CD4-positive, alpha-beta T cell (primary cell): ENCODE measurements at regions not wholly inside any gene's neighbourhood (a gene's known extent, or its start where the extent isn't known, plus 50 kb on each side); places are given as distances from the start of the nearest gene placed in this dataset.

Experiments used
- ATAC-seq: fragments of 200-7000 bp; cut with Tn5 transposase; one replicate; pipeline ENCODE4 v1.10.0; 2022; ENCODE audit warnings: mild to moderate bottlenecking; ENCODE audit not compliant: poor library complexity
- CTCF ChIA-PET: fragments of 350-600 bp; sonication (Branson Sonifier 250); formaldehyde crosslinking; loops from one replicate; lab custom pipeline; 2021; ENCODE audit warnings: antibody characterized with exemption, inconsistent platforms; lab: Charles Lee
- POLR2A ChIA-PET: fragments of 350-600 bp; sonication (Branson Sonifier 250); formaldehyde crosslinking; loops from one replicate; lab custom pipeline; 2021; ENCODE audit warnings: antibody characterized with exemption, inconsistent platforms; lab: Charles Lee
- DNase-seq, 14 experiments: peaks; one replicate each; pipeline ENCODE4 v3.0.0-alpha.2; 2013 to 2020; ENCODE audit warnings: mixed read lengths in 2 of 14
- H3K27ac ChIP-seq, 2 donors: one replicate each; pipeline versions ENCODE4 v1.5.1 to v1.7.0; 2013; ENCODE audit warnings: low read length in 2 of 2, low read depth in 1 of 2, mild to moderate bottlenecking in 1 of 2
- H3K27me3 ChIP-seq, 2 experiments: 1 replicate in 1 of 2; 2 replicates in 1 of 2; pipeline versions ENCODE4 v1.6.1 to v1.7.0; 2013; ENCODE audit warnings: low read length in 2 of 2, control low read depth in 1 of 2, mild to moderate bottlenecking in 1 of 2, moderate library complexity in 1 of 2; ENCODE audit not compliant: insufficient read depth in 2 of 2, control insufficient read depth in 1 of 2
- H3K36me3 ChIP-seq: one replicate; pipeline ENCODE4 v1.6.1; 2013; ENCODE audit warnings: low read length, control low read depth; ENCODE audit not compliant: insufficient read depth
- H3K4me1 ChIP-seq: one replicate; pipeline ENCODE4 v1.6.1; 2013; ENCODE audit warnings: low read length, control low read depth; ENCODE audit not compliant: insufficient read depth
- H3K4me3 ChIP-seq: one replicate; pipeline ENCODE4 v1.5.1; 2013; ENCODE audit warnings: mild to moderate bottlenecking, low read length, moderate library complexity
- H3K9me3 ChIP-seq, 2 experiments: 1 replicate in 1 of 2; 2 replicates in 1 of 2; pipeline versions ENCODE4 v1.6.1 to v1.7.0; 2013; ENCODE audit warnings: low read length in 2 of 2, mild to moderate bottlenecking in 2 of 2, control low read depth in 1 of 2, moderate library complexity in 1 of 2; ENCODE audit not compliant: control insufficient read depth in 1 of 2, insufficient read depth in 1 of 2
- H3K27ac Mint-ChIP-seq: one replicate; pipeline ENCODE4 v1.8.0; 2020; ENCODE audit warnings: mixed read lengths
- H3K27me3 Mint-ChIP-seq: one replicate; pipeline ENCODE4 v1.8.0; 2021; ENCODE audit warnings: mixed read lengths
- H3K36me3 Mint-ChIP-seq: one replicate; pipeline ENCODE4 v1.8.0; 2021; ENCODE audit warnings: low read depth, mixed read lengths
- H3K4me1 Mint-ChIP-seq: one replicate; pipeline ENCODE4 v1.8.0; 2021; ENCODE audit warnings: low read depth, mixed read lengths
- H3K4me3 Mint-ChIP-seq: one replicate; pipeline ENCODE4 v1.8.0; 2020; ENCODE audit warnings: mild to moderate bottlenecking, mixed read lengths
- H3K9me3 Mint-ChIP-seq: one replicate; pipeline ENCODE4 v1.8.0; 2020; ENCODE audit warnings: mixed read lengths
- CTCF ChIP-seq: fragments of 200-600 bp; IDR thresholded peaks from one replicate; pipeline ENCODE4 v1.8.0; 2022; ENCODE audit warnings: antibody characterized with exemption, mild to moderate bottlenecking
- intact Hi-C, 2 experiments: fragments of 100-400 bp; cut with DNase I in 1 of 2; cut with micrococcal nuclease in 1 of 2; formaldehyde crosslinking; loops; one replicate each; pipeline versions ENCODE4 v1.15.1 to v1.9.0; 2023 to 2025; cut with DNase I, micrococcal nuclease

GRCh38 chr3:180316321-180316720 is 279.6 kb upstream of the PEX5L start:
- DNase-seq = no peak
- intact Hi-C loops = no loop called here

GRCh38 chr3:180319461-180319860 is 282.5 kb upstream of the TTC14 start:
- no peak overlapping the region for H3K27ac ChIP-seq
- no peaks in the 10 kb centered on the region for H3K36me3 Mint-ChIP-seq
- CTCF ChIA-PET = no interaction called here
- no peak overlapping the region for H3K4me3 ChIP-seq
- no peaks in the 10 kb centered on the region for H3K36me3 ChIP-seq
- no peak for TF ChIP-seq CTCF
- intact Hi-C loops = no loop called here
- no peaks in the 10 kb centered on the region for H3K9me3 Mint-ChIP-seq
- peaks cover 0 to 5% of the 10 kb centered on the region in 2 experiments for H3K9me3 ChIP-seq
- ATAC-seq (no peak), DNase-seq (no peak)
- H3K4me1 Mint-ChIP-seq = no peaks in the 10 kb centered on the region
- POLR2A ChIA-PET = interaction anchor here (0.6 kb wide), 1 partner anchor 593 kb away, joined by 4 read pairs; no protein-coding TSS in a partner anchor
- peaks cover 2% of the 10 kb centered on the region for H3K27me3 Mint-ChIP-seq
- H3K27me3 ChIP-seq = no peaks in the 10 kb centered on the region
- H3K4me3 Mint-ChIP-seq = no peak overlapping the region
- H3K4me1 ChIP-seq = no peaks in the 10 kb centered on the region
- H3K27ac Mint-ChIP-seq = no peak overlapping the region

More at GRCh38 chr3:180316321-180316720, 279.6 kb upstream of the PEX5L start:
- no peak for ATAC-seq
- no peak for TF ChIP-seq CTCF
- H3K9me3 Mint-ChIP-seq = no peaks in the 10 kb centered on the region
- no peaks in the 10 kb centered on the region for H3K27me3 ChIP-seq
- no peaks in the 10 kb centered on the region for H3K36me3 Mint-ChIP-seq
- ChIA-PET POLR2A (no interaction called here), CTCF (no interaction called here)
- H3K4me3 ChIP-seq = no peak overlapping the region
- no peak overlapping the region for H3K27ac Mint-ChIP-seq
- H3K4me3 Mint-ChIP-seq = no peak overlapping the region
- no peaks in the 10 kb centered on the region for H3K36me3 ChIP-seq
- H3K27ac ChIP-seq = no peak overlapping the region
- no peaks in the 10 kb centered on the region for H3K4me1 ChIP-seq
- no peaks in the 10 kb centered on the region for H3K27me3 Mint-ChIP-seq
- H3K4me1 Mint-ChIP-seq = no peaks in the 10 kb centered on the region
- H3K9me3 ChIP-seq = no peaks in the 10 kb centered on the region

GRCh38 chr3:180320631-180321030 is 281.3 kb upstream of the TTC14 start:
- Mint-ChIP-seq H3K27me3 (peaks cover 3% of the 10 kb centered on the region), H3K27ac (no peak overlapping the region), H3K4me1 (no peaks in the 10 kb centered on the region), H3K9me3 (no peaks in the 10 kb centered on the region), H3K36me3 (no peaks in the 10 kb centered on the region), H3K4me3 (no peak overlapping the region)
- POLR2A ChIA-PET = no interaction called here
- Histone ChIP-seq H3K4me3 (no peak overlapping the region), H3K9me3 (peaks cover 0 to 15% of the 10 kb centered on the region in 2 experiments), H3K4me1 (no peaks in the 10 kb centered on the region), H3K27me3 (no peaks in the 10 kb centered on the region), H3K36me3 (no peaks in the 10 kb centered on the region), H3K27ac (no peak overlapping the region)
- ATAC-seq = no peak
- TF ChIP-seq CTCF = no peak
- intact Hi-C loops = no loop called here
- CTCF ChIA-PET = no interaction called here
- DNase-seq = no peak
